Right lobe of liver (tissue), 4 donors: ENCODE measurements at regions not wholly inside any gene's neighbourhood (a gene's known extent, or its start where the extent isn't known, plus 50 kb on each side); places are given as distances from the start of the nearest gene placed in this dataset.

ENCODE experiments used
- POLR2A ChIP-seq: fragments of 450-650 bp; IDR thresholded peaks from one replicate; pipeline ENCODE4 v1.6.1; 2017; ENCODE audit warnings: antibody characterized with exemption, mild to moderate bottlenecking
- TF ChIP-seq, protein P1 (sequence below), 4 donors: fragments of 200-600 bp in 3 of 4; fragments of 450-650 bp in 1 of 4; IDR thresholded peaks; one replicate each; pipeline versions ENCODE4 v1.5.1 to v1.8.0; 2016 to 2022; ENCODE audit warnings: antibody characterized with exemption in 4 of 4, mild to moderate bottlenecking in 2 of 4
- donor health status: DM: no; HTN: no; CAD: no.
- donor health status: DM: no; HTN: no; CAD: no.
- donor health status: DM: no; HTN: yes; CAD: no.

DNA sequence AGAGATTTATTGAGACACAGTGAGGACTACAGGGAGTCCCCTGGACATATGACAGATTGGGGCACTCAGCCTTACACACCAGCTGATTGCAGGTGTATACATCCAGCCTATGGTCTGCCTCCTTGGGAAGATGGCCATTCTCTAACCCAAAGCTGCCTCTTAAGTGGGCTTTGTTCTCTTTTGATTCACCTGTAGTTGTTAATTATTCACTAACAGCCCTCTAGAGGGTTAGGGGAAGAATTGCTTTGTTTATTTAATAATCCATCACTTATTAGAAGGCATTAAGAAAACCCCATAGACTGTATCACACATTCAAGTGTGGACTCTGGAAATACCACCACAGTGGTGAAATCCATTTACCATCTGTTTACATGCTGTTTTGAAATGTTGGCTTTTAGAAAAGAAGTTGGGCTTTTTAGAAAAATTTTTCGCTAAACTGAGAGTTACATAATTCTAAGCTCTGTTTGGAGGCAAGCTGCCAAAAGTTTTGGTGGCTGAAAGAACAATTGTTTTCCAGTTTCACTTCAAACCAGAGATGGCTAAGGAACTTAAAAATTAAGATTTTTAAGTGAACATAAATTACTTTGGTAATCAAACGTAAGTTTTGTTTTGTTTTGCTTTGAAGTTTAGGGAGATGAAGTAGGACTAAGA lies 379.1 kb downstream of the ADRA2A start:
- TF ChIP-seq, protein P1, sequence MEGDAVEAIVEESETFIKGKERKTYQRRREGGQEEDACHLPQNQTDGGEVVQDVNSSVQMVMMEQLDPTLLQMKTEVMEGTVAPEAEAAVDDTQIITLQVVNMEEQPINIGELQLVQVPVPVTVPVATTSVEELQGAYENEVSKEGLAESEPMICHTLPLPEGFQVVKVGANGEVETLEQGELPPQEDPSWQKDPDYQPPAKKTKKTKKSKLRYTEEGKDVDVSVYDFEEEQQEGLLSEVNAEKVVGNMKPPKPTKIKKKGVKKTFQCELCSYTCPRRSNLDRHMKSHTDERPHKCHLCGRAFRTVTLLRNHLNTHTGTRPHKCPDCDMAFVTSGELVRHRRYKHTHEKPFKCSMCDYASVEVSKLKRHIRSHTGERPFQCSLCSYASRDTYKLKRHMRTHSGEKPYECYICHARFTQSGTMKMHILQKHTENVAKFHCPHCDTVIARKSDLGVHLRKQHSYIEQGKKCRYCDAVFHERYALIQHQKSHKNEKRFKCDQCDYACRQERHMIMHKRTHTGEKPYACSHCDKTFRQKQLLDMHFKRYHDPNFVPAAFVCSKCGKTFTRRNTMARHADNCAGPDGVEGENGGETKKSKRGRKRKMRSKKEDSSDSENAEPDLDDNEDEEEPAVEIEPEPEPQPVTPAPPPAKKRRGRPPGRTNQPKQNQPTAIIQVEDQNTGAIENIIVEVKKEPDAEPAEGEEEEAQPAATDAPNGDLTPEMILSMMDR (IDR thresholded peaks at IDR 0.05) = no peak
- TF ChIP-seq POLR2A = no peak
